Left colon (tissue), 2 donors: ENCODE measurements at regions not wholly inside any gene's neighbourhood (a gene's known extent, or its start where the extent isn't known, plus 50 kb on each side); places are given as distances from the start of the nearest gene placed in this dataset.

Experiments used
- ATAC-seq: fragments of 200-7000 bp; cut with Tn5 transposase; one replicate; pipeline ENCODE4 v1.9.1; 2020; ENCODE audit warnings: mild to moderate bottlenecking, moderate library complexity
- DNase-seq, 2 donors: peaks; one replicate each; pipeline ENCODE4 v3.0.0-alpha.2; 2020
- intact Hi-C, 2 donors: fragments of 100-400 bp; cut with DNase I in 1 of 2; cut with micrococcal nuclease in 1 of 2; formaldehyde crosslinking; loops; one replicate each; pipeline versions ENCODE4 v1.11.2 to v1.14.0; 2022; cut with DNase I, micrococcal nuclease
- donor health status: DM: no; HTN: no; CAD: no.
- donor health status: DM: yes; HTN: yes; CAD: no.

DNA sequence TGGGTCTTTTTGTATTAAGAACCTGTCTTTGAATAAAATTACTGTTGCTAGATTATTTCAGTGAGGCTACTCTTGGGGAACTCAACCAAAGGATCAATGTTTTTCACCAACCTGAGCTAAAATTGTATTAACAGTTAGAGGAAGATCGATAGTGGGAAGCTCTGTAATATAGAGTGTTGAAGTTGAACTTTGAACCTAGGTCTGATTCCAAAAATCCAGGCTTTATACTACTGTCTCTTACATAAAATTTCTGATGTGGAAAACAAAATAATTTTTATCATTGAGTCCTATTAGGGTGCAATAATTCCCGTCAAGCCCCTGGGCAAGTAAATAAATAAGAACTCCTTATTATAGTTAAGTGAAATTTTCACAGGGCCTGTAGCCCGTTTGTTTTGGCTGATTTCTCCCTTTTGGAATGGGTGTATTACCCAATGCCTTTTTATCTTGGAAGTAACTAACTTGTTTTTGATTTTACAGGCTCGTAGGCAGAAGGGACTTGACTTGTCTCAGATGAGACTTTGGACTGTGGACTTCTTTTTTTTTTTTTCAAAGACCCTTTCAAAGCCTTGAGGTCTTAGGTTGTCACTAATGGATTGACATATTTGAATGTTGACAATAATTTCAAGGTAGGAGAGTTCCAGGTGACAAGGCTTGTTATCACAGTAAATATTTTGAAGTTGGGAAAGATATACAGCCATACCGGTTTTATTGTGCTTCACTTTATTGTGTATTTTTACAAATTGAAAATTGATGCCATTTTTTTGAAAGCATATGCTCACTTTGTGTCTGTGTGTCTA is 276.1 kb downstream of the NFKBIZ start:
- DNase-seq (no peak), ATAC-seq (no peak)
- intact Hi-C loops = no loop called here

- intact Hi-C loops = no loop called here
- no peak for ATAC-seq
- no peak for DNase-seq
These were observed 276.7 kb downstream of the NFKBIZ start for GRCh38 chr3:102125994-102126368.

- intact Hi-C loops = no loop called here
- DNase-seq = peak in 1 of 2 donors; percentile 35
- peak; percentile 64 for ATAC-seq
These were observed 280.7 kb downstream of the NFKBIZ start for GRCh38 chr3:102129760-102130608.

GRCh38 chr3:102132370-102132769 is 283.1 kb downstream of the NFKBIZ start:
- intact Hi-C loops = no loop called here
- ATAC-seq (no peak), DNase-seq (no peak)

GRCh38 chr3:102133376-102133775 is 284.1 kb downstream of the NFKBIZ start:
- DNase-seq (no peak), ATAC-seq (no peak)
- intact Hi-C loops = no loop called here

- intact Hi-C loops = no loop called here
- no peak for ATAC-seq
- no peak for DNase-seq
These were observed 286.0 kb downstream of the NFKBIZ start for GRCh38 chr3:102135316-102135715.

- ATAC-seq = peak; percentile 54
These were observed 286.9 kb downstream of the NFKBIZ start for GRCh38 chr3:102136183-102136582.

DNA sequence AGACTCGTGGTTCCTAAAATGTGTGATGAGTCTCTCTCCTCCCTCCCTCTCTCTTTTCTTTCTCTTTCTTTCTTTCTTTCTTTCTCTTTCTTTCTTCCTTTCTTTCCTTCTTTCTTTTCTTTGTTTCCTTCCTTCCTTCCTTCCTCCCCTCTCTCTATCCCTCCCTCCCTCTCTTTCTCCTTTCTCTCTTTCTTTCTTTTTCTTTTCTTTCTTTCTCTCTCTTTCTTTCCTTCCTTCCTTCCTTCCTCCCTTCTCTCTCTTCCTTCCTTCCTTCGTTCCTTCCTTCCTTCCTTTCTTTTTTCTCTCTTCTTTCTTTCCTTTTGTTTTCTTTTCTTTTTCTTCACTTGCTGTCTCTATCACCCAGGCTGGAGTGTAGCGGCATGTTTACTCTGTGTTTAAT is 290.8 kb downstream of the NFKBIZ start:
- intact Hi-C loops = no loop called here
- DNase-seq = no peak
- ATAC-seq = no peak

More at GRCh38 chr3:102136183-102136582, 286.9 kb downstream of the NFKBIZ start:
- intact Hi-C loops = no loop called here
- DNase-seq = no peak

- DNase-seq (no peak), ATAC-seq (no peak)
- intact Hi-C loops = no loop called here
These were observed 292.0 kb downstream of the NFKBIZ start for GRCh38 chr3:102141096-102141927.

- intact Hi-C loops = no loop called here
- DNase-seq (no peak), ATAC-seq (no peak)
These were observed 292.6 kb downstream of the NFKBIZ start for GRCh38 chr3:102141928-102142239.

DNA sequence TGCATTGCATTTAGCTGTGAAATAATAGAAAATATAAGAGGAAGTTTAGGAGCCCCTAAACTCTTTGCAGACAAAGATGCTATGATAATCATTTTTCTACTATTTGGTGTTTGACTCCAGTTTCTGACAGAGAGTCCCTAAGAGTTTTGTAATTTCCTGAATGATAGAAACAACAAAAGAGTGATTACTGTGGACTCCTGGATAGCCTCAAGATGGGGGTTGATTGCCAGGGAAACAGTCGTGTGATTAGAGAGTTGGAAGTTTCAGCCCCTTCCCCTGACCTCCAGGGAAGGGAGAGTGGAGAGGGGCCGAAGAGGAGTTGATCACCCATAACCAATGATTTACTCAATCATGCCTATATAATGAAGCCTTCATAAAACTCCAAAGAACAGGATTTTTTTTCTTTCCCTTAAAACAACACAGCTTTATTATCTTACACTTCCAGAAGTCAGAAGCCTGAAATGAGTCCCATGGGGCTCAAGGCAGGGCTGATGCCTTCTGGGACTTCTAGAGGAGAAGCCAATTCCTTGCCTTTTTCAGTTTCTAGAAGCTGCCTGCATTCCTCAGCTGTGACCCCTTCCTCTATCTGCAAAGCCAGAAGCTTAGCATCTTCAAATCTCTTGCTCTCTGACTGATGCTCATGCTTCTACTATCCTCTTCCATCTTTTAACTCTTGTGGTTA is 292.3 kb upstream of the ZPLD1 start:
- DNase-seq (no peak), ATAC-seq (no peak)
- intact Hi-C loops = no loop called here

- intact Hi-C loops = no loop called here
- DNase-seq = no peak
- no peak for ATAC-seq
These were observed 291.3 kb upstream of the ZPLD1 start for GRCh38 chr3:102143536-102143935.

- ATAC-seq (no peak), DNase-seq (no peak)
- intact Hi-C loops = no loop called here
These were observed 290.8 kb upstream of the ZPLD1 start for GRCh38 chr3:102144063-102144462.

GRCh38 chr3:102148598-102149337 is 286.0 kb upstream of the ZPLD1 start:
- intact Hi-C loops = no loop called here
- no peak for DNase-seq
- ATAC-seq = no peak

DNA sequence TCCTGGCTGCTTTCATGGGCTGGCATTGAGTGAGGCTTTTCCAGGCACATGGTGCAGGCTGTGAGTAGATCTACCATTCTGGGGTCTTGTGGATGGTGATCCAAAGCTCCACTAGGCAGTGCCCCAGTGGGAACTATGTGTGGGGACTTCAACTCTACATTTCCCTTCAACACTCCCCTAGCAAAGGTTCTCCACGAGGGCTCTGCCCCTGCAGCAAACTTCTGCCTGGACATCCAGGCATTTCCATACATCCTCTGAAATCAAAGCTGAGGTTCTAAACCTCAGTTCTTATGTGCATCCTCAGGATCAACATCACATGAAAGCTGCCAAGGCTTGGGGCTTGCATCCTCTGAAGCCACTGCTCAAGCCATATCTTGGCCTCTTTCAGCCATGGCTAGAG is 282.9 kb upstream of the ZPLD1 start:
- intact Hi-C loops = no loop called here
- ATAC-seq = no peak
- no peak for DNase-seq

GRCh38 chr3:102156426-102156825 is 278.4 kb upstream of the ZPLD1 start:
- no peak for ATAC-seq
- intact Hi-C loops = no loop called here
- DNase-seq = no peak

DNA sequence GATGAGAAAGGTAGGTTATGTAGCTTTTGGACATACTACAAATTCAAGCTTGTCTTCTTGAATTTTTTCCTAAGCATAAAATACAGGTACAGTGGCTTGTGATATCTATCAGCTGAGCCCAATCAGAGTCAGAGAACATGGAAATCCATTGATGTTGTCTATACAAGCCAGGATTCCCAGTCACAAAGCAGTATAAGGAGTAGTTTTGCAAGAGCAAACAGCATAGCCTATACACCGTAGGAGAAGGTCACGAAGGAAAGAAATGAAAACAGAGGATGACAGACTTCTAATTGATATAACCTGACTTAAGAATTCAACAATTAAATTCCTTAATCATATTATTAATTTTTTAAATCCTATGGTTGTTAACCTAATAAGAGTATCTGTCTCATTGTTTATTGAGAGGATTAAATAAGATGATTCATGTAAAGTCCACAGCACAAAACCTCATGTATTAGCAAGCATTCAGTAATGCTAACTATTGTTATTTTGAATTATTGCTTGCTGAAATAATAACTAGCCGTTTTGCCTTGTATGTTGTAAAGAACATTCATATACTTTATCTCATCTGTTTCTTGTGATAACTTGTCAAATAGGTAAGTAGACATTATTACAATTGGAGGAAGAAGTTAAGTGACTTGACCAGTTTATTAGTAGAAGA is 276.6 kb upstream of the ZPLD1 start:
- no peak for DNase-seq
- no peak for ATAC-seq
- intact Hi-C loops = no loop called here
